Germinal center (tissue), 1 donor: ENCODE measurements at regions not wholly inside any gene's neighbourhood (a gene's known extent, or its start where the extent isn't known, plus 50 kb on each side); places are given as distances from the start of the nearest gene placed in this dataset.

Experiments
- DNase-seq: peaks from one replicate; pipeline ENCODE4 v3.0.0; 2012; ENCODE audit warnings: mixed read lengths, low spot score

DNA sequence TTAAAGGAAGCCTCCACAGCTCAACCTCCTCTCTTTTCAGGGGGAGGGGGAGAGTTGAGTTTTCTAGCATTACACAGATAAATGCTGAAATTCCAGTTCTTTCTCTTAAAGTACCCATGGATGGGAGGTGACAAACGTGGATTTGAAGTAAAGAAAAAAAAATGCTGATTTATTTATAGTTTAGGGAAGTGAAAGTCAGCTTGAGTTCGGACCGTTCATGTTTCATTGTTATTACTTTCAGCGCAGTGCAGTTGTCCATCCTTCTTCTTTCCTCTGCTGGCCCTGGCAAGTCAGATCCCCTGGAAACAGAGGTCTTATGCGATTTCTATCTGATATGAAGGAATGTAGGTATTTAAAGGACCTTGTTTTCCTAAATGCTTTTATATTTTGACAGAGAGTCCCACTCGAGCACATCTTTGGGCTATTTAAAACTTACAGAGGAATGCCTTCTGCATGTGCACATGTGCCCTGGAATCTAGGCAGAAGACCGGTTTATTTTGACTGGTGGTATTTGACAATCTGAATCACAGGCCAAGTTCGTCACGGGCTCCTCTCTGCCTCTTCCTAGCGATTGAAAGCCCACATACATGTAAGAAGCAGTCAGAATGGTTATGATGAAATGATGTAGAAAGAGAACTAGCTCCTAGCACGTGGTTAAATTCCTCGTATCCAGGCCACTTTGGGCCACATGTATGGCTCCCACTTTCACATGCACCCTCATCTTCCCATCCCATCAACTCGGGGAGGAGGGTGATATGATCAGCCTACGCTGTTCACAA lies 385.2 kb upstream of the KLF4 start:
- no peak for DNase-seq

DNA sequence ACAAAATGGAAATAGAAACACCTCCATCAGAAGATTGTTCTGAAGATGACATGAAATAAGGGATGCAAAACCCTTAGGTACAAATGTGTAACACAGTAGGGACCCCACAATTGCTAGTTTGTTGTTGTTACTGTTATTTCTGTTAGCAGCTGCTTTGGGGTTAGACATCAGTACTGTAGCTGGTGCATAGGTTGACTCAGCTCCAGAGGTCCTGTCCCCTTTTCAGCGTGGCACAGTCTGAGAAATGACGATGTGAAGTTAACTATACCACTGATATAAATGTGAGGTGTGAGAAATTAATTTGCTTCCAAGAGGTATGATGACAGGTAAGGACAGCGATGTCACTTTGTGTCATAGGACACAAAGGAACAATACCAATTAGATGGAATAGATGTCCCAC lies 384.6 kb upstream of the KLF4 start:
- DNase-seq = no peak

DNA sequence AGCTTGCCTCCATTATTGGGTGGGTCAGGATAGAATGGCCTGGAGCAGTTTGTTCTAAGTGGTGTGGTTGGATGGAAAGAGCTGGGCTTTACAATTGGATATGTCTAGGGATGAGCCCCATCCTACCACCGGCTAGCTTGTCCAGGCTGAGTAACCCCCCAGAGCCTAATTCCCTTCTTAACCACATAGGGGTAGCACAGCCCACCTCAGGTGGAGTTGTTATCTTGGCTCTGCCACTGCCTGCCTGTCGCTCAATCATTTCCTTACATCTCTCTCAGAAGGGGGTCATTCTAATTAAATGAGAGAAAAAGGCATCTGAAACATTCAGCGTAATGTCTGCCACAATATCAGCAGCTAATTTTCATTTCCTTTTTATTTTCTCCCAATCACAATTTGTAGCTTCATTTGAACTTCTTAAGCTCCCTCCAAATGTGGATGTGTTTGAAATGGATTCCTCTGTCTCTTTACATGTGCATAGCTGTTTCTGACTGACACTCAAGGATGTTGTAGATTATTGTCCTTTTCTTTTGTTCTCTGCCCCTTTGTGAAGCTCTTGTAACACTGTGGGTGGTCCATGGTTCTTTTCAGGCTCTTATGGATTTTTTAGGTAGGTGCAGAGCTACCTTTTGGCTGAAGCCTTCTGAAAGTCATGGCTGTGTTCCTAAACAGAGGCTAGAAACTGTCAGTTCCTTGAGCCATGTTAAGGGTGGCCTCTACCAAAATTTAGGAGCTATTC lies 383.1 kb upstream of the KLF4 start:
- DNase-seq = no peak

DNA sequence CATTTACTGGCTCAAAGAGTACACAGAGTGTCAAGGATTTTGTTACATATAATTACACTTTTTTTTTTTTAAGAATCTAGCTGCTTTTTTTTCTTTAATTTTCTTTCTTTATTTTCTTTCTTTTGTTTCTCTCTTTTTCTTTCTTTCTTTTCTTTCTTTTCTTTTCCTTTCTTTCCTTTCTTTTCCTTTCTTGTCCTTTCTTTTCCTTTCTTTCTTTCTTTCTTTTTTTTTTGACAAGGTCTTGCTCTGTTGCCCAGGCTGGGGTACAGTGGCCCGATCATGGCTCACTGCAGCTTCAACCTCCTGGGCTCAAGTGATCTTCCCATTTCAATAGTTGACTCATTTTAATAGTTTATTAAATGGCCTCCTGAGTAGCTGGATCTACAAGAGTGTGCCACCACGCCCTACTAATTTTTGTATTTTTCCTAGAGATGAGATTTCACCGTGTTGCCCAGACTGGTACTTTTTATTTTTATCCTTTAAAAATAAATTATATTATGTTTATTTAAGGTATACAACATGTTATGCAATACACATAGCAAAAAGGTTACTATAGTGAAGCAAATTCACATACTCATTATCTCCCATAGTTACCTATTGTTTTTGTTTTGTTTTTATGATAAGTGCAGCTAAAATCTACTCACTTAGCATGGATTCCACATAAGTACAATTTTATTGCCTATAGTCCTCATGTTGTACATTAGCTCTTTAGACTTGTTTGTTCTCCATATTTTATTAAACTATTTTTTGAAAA lies 381.5 kb upstream of the KLF4 start:
- no peak for DNase-seq

DNA sequence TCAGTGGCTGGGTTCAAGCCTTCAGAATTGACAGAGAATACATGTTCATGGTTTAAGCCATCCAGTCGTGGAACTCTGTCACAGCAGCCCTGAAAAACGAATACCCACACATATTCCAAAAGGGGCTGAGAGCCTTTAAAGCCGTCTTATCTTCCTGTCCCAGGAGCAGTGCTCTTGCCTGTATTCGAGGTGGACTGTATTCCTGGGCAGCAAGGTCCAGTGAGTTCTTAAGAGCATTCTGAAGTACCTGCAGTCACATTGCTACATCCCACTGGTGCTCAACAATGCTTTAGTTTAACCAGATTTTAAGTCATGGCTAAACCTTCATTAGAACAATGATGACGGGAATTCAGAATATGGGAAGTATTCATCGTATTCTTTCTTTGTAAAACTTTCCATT lies 380.7 kb upstream of the KLF4 start:
- DNase-seq = no peak

DNA sequence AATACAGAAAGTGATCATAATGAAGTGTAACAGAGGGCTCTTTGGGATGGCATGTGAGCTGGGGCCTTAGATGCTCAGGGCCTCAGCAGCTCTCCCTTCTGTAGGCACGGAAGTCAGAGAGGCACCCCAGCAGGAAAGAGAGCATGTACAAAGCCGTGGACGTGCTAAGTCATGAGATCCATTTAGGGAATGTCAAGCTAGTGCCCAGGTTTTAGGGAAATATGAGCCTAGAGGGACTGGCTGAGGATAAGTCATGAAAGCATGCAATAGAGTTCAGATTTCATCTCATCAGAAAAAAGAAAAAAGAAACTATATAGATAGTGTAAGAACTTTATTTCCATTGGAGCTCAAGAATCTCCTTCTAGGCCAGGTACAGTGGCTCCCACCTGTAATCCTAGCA lies 379.5 kb upstream of the KLF4 start:
- DNase-seq = no peak

DNA sequence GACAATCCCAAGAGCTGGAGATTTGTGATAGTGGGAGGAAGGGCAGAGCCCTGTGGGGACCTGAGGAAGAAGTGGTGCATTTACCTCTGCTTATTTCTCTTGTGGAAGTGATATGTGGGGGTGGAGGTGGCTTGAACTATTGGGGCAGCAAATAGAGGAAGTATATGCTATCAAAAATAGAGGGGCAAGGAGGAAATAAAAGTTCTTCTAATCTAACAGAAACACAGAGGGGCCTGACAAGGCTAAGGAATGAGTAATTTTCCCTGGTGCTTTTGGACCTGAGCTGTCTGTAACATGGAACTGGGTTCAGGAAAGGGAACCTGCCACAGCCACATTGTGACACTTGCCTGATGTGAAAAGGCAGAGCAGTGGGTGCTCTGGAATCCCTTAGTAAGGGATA lies 378.6 kb upstream of the KLF4 start:
- DNase-seq = peak; percentile 50

DNA sequence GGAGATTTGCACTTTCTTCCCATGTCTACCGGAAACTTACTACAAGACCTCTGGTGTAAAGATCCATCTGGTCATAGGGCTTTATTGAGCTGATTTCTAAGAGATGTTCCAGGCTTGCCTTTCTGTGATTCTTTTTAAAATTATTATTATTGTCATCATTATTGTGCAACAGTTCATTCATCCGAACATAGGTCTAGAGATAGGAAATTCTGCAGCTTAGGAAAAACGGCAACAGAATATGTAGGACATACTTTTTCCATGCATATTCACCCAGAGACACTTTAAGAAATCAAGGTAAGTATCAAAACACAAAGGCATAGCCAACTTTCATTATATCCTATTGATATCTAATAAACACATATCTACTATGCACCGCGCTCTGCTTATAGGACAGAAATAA lies 378.2 kb upstream of the KLF4 start:
- no peak for DNase-seq

DNA sequence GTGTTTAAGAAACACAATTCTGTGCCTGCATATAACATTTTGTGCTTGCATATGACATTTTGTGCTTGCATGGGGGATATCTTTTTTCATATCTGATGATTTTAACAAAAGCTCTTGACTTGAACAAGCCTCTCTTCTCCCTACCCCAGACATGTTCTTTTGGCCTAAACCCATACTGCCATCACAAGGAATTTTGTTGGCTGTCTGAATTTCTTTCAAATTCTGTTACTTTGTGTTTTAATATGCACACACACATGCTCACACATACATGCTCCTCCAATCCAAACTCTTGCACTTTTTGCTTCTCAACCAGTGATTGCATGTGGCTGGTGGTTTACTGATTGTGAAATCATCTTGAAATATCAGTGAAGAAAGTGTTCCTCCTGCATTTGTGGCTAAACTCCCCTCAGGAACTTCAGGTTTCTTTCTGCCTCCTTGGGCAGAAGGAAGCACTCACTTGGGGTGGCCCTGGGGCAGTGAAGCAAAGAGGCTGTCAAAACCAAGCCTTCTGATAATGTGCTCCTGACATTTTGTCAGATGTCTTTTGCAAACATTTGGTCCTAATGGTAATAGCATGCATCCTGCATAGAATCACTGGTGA lies 377.2 kb upstream of the KLF4 start:
- no peak for DNase-seq

DNA sequence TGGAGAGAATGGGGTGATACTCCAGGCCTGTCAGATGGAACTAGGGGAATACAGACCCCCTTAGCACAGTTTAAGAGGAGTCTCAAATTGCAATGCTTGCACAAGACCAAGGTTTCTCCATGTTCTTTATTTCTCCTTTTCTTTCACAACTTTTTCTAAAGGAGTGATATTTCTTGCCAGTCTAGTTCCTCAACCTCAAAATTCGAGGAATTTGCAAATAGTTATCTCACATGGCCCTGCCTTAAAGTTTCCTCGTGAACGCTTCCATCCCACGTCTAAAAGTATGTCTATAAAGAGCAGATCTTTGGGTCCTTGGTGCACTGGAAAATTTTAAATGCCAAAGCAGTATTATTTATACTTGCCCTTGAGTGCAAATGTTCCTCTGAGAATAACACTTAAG lies 373.8 kb upstream of the KLF4 start:
- no peak for DNase-seq

DNA sequence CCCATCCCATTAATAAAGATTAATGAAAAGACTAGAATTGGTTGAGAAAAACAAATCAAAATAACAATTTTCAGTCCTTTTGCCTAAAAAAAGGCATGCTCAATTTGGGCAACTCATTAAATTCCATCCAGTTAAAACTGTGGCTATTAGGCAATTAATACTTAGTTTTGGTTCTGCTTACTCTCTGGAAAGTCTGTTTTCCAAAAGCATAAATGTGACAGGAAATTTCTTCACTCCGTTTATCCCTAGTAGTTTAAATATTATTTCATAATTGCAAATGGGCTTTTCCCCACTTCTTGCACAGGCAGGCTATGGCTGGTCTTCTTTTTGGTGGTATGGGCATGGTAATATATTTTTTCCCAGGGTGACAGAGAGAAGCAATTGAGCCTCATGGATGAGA lies 373.3 kb upstream of the KLF4 start:
- no peak for DNase-seq

DNA sequence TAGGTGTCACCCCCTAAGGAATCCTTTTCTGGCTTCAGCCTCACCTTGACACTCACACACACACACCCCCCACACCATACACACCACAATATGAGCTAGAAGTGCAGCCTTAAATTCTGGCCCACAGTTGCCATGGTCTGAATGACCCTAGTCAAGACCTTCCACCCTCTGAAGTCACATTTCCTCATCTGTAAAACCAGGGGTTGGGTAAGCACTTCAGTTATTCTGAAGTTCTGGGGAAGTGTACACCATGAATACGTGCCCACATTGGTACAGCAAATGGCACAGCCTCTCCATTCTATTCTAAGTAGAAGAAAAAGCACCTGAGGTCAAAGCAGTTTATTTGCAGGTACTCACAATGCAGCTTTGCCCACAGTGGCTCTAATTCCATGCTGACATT lies 372.8 kb upstream of the KLF4 start:
- no peak for DNase-seq

DNA sequence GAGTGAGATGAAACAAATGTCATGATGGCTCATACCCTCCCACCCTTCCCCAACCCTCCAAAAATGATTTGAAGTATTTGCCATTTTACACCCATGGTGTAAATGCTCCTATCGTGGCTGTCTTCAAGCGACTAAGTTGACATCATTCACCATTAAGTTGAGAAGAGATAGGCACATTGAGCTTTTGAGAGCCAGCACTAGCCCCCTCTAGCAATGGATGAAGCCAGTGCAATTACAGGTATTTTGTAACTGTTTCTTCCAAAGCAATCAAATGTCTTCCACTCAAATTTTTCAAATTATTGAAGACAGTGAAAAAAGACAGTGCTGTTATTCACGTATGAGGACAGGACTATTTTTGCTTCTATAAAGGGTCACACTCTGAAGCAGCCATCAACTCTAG lies 371.5 kb upstream of the KLF4 start:
- no peak for DNase-seq

DNA sequence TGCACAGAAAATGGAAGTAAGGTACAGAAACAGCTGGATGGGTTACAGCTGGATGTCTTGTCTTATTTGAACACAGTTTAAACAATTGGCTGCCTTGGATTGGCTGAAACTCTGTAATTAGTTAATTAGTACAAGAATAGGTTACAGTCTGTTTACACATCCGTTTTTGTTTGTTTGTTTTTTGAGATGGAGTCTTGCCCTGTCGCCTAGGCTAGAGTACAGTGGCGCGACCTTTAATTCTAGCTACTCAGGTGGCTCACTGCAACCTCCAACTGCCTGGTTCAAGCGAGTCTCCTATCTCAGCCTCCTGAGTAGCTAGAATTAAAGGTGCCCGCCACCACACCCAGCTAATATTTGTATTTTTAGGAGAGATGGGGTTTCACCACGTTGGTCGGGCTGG lies 368.7 kb upstream of the KLF4 start:
- DNase-seq = no peak

DNA sequence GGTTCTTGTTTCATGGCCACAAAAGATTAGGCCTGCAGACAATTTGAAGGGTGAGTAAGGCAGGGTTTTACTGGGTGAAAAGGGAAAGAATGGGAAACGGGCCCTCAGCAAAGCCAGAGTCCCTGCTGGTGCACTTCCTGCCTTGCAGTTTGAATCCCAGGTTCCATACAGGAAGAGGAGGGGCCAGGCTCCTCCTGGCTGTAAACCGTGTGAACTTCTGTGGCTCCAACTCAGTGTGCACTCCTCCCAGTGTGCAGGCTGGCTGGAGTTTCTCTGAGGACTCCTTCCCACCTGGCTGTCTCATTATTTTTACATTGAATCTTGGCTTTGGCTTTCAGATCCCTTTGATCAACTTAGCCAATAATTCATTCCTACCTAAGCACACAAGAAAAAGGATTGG lies 367.1 kb upstream of the KLF4 start:
- no peak for DNase-seq

DNA sequence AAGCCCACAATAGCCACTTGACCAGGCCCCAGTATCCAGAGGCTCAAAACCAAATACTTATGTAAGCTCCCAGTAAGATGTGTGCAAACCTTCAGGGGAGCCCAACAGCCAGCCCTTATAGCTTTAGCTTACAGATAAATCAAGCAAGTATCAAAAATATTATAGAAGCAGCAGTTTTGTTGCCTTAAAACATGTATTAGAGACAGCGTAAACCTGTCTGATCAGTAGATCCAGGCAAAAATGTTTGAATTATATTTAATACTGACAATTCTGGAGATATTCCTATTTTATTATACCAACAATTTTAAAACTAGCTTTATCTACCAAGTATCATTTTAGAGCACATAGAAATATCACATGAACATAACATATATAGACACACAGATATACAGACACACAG lies 365.6 kb upstream of the KLF4 start:
- no peak for DNase-seq

DNA sequence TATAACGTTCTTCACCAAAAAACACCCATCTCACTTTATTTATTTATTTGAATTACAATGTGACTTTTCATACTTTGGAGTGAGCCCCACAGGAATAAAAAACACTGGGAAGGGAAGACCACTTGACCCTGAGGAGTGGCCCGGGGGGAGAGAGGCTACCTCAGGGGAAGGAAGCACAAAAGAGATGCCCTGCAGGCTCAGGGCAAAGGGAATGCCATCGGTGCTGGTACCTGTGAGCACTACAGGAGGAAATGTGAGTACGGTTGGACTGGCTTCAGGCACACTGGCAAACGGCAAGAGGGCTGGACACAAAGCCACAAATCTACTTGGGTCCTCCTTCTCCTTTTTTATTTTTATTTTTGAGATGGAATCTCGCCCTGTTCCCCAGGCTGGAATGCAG lies 363.9 kb upstream of the KLF4 start:
- DNase-seq = no peak

DNA sequence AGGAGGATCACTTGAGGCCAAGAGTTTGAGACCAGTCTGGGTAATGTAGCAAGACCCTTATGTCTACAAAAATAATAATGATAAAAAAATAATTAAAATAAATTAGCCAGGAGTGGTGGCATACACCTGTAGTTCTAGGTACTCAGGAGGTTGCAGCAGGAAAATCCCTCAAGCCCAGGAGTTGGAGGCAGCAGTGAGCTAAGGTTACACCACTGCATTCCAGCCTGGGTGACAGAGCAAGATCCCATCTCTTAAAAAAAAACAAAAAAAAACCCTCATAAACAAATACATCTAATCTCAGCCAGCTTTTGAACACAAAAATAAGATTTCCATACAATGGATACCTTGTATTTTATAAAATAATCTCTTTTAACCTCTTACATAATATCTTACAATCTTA lies 363.3 kb upstream of the KLF4 start:
- no peak for DNase-seq

DNA sequence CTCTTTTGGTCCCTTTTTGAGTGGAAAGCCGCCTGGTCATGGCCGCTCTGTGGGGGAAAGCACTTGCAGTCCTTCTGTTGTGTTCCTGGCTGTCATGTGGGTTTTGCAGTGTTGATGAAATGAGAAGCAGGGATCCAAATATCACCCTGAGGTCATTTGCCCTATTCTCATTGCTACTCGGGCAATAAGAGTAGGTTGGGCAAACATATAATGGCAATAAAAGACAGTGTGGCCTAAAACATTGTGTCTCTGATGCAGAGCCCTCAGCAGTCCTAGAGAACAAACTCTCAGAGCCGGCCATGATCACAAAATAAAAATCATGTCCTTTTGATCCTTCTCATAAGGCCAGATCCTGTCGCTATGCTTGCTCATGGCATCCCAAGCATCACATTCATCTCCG lies 361.1 kb upstream of the KLF4 start:
- no peak for DNase-seq

DNA sequence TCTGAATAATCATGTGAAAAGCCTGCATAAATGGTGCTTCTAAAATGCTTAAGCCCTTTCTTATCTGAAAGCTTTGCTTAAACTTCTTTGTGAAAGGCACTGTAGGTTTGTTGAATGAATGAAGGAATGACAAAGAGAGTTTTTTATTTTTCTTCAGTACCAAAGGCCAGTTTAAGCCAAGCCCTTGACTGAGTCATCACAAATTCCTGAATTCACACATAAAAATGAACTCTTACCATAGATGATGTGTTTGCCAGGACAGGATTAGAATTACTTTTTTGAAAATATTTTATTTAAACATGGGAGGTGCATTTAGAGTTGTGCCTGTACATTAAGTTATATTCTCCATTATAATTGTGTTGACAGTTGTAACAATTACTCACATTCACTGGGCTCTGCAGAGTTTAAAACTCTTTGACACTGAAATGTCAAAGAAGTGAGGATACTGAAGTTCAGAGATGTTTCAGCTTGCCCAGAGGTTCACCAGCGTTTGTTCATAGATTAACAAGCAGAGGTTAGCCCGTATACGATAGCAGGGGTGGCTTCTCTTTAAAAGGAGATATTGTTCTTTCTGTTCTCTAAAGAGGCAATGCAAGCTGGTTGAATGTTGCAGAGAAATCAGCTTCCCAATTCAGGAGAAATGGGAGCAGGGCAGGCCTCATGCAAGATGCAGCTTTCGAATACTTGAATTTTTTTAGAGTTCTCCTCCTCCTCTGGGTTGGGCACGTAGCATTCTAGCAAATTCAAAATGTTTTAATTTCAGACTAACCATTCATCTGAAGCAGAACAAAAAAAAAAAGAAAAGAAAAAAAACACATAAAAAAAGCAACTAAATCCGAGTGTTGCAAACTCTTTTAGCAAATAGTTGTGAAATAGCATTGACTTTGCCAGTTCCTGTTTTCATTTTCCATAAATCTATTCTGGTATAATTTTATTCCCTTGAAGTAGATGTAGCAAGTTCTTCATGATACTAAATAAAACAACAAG lies 358.7 kb upstream of the KLF4 start:
- no peak for DNase-seq

DNA sequence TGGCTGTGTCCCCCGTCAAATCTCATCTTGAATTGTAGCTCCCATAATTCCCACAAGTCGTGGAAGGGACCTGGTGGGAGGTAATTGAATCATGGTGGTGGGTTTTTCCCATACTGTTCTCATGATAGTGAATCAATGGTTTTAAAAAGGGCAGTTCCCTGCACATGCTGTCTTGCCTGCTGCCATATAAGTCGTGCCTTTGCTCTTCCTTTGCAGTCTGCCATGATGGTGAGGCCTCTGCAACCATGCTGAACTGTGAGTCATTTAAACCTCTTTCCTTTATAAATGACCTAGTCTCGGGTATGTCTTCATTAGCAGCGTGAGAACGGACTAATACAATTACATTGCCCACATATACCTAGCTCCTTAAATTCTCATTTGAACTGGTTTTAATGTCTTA lies 353.0 kb upstream of the KLF4 start:
- no peak for DNase-seq

DNA sequence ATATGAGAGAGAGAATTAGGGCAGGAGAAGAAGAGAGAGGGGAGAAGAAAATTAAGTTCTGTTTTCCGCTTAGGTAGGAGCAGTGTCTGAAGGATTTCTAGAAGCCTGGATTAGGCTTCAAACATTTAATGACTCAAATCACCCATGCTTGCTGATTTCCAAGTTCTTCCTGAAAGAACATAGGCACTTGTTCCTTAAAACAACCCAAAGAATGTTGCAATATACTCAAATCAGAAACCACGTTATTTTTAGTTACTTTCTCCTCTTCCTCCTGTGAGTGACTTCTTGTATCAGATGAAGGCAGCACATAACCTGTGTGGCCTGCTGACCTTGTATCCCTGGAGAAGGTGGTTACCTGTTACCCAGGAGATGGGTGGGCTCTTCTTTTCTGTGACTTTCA lies 351.5 kb upstream of the KLF4 start:
- DNase-seq = no peak
